Smooth muscle cell of the brain vasculature (primary cell): ENCODE measurements at regions not wholly inside any gene's neighbourhood (a gene's known extent, or its start where the extent isn't known, plus 50 kb on each side); places are given as distances from the start of the nearest gene placed in this dataset.
"Not testable (repeated sequence)": the region's sequence is repeated elsewhere in the genome, so short reads cannot be mapped to it uniquely, and the experiment has no call there.

Source experiments
- DNase-seq: peaks from one replicate; pipeline ENCODE4 v3.0.0-alpha.2; 2012; ENCODE audit warnings: low read depth, low spot score

GRCh38 chr21:35473496-35473895, 424.4 kb upstream of the RUNX1 start:
- no peak for DNase-seq

DNA sequence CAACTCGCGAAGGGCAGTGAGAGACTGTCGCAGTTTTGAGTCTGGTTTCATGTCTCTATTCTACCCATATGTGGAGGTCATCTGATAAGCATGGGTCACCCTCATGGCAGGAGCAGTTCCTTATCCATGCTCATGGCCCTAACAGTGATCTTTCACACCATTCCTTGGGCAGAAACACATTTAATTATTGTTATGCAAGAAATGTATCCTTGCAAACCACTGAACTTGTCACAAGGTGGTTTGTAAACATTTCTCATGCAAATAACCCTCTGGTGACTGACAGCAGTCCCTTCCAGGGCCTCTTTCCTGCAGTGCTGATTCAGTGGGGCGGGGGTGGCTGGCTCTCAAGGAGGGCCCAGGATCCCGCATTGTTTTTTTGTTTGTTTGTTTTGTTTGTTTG, 421.4 kb upstream of the RUNX1 start:
- DNase-seq: no peak

- no peak for DNase-seq
These were observed 420.4 kb upstream of the RUNX1 start for GRCh38 chr21:35469498-35469897.

DNA sequence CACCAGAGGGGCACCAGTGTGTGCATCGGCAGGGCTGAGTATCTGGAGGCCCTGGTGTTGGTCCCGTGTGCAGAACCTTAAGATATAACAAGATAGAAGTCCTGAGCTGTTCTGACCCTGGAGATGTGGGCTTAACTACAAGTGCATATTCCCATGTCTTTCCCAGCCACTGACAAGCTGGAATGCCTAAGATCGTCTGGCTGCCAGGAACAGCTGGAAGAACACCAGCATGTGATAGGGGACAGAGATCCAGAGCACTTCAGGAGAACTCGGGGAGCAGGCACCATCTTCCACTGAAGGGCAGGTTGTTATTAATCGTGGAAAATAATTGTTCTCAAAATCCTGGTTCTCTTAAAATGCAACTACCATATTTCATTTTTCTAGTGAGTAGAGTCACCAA, 419.9 kb upstream of the RUNX1 start:
- DNase-seq: no peak

DNA sequence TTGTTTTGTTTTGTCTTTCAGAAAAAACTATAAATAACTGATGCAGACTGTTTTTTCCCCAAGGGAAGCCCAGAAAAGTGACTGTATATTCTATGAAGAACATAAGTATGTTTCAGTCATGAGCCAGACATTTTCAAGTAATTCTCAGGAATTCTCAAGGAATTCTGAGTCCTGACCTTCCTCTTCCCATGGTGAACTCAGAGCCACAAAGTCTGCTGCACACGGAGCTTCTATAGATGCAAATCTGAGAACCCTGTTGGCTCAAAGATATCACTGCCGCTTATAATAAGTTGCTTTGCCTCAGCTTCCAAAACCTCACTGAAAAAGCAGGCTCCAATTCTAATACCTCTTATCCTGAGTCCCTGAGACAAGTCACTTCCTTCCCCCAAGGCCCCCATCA, 418.5 kb upstream of the RUNX1 start:
- no peak for DNase-seq

DNA sequence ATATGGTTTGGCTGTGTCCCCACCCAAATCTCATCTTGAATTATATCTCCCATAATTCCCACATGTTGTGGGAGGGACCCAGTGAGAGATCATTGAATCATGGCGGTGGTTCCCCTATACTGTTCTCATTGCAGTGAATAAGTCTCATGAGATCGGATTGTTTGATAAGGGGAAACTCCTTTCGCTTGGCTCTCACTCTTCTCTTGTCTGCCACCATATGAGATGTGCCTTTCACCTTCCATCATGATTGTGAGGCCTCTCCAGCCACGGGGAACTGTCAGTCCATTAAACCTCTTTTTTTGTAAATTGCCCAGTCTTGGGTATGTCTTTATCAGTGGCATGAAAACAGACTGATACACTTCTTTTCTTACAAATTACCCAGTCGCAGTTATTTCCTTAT, 417.6 kb upstream of the RUNX1 start:
- DNase-seq: not testable (repeated sequence)

GRCh38 chr21:35465741-35466140, 416.6 kb upstream of the RUNX1 start:
- DNase-seq: no peak

GRCh38 chr21:35461700-35462099, 412.6 kb upstream of the RUNX1 start:
- no peak for DNase-seq

- DNase-seq: no peak
These were observed 411.3 kb upstream of the RUNX1 start for GRCh38 chr21:35460441-35460840.

DNA sequence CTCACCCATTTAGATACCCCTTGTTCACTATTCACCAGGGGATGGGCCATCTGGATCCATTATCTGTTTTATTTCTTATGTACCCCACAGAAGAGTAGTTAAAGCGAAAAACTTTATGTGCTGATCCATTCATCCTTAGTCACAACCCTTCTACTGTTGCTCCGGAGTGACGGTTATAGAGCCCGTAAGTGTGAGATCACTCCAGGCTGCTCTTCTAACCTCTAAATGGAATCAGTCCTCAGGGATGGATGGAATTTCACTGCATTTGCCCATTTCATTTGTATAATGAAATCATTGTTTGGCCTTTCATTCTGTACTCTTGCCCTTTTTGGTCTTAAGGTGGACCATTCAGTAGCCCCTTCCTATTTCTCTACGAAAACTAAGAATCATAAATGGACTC, 409.3 kb upstream of the RUNX1 start:
- no peak for DNase-seq

DNA sequence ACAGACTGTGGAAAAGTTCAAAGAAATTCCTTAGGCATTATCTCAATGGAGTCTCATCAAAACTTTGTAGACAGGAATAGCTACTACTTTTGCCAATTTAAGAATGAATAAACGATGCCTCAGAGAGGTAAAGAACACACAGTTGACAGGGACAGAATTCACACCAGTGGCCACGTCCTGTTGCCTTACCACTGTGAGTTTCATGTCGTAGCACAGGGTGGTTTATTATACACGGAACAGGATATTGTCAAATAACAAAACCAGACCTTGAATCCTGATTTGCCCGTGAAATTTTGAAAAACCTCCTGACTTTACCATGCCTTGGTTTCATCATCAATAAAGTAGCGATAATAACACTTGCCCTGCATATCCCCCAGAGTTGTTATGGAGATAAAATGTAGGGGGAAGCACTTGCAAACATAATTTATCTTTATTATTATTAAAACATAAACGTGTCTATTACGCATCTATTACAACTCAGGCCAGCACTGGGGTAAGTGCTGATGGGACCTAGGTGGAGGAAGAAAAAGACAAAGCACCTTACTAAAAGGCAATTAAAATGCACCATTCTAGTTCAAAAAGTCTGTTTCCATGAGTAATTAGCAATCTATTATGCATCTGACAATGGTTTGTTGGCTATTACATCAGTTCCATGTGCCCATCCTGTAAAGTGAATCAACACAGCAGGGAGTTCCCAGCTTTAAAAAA, 408.1 kb upstream of the RUNX1 start:
- DNase-seq: no peak

DNA sequence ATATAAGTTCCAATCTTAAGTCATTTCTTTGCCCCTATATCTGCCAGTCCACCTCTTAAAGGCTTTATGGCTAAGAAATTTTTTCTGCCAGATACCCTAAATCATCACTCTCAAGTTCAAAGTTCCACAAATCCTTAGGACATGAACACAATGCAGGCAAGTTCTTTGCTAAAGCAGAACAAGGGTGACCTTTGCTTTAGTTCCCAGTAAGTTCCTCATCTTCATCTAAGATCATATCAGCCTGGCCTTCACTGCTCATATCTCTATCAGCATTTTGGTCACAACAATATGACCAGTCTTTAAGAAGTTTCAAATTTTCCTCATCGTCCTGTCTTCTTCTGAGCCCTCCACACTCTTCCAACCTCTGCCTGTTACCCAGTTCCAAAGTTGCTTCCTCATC, 402.2 kb upstream of the RUNX1 start:
- DNase-seq: no peak

DNA sequence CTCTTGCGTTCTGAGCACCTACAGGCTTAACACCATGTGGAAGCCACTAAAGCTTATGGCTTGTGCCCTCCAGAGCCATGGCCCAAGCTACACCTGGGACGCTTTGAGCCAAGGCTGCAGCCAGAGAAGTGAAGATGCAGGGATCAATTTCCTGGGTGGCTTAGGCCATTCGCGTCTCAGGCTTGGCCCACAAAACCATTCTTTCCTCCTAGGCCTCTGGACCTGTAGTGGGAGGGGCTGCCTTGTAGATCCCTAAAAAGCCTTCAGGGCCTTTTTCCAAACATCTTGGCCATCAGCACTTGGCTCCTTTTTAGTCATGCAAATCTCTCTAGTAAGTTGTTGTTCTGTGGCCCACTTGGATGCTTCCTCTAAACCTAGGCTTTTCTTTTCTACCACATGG, 401.7 kb upstream of the RUNX1 start:
- DNase-seq: no peak

- no peak for DNase-seq
These were observed 400.7 kb upstream of the RUNX1 start for GRCh38 chr21:35449846-35450245.

- DNase-seq: no peak
These were observed 399.9 kb upstream of the RUNX1 start for GRCh38 chr21:35448876-35449599.

DNA sequence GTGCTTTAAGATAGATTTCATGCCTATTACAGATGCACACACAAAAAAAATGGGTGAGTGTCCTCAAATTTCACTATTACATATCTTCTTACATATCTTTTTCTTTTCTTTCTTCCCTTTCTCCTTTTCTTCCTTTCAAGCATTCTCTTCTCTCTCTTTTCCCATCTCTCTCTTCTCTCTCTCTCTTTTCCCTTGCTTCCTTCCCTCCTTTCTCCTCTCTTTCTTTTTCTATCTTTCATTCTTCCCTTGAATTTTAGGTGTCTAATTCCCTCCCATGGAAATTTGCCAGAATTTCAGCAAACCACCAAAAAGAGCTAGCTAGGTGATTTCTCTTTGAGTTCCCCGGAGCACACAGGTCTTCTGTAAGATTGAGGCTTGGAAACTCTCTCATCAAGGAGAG, 395.3 kb upstream of the RUNX1 start:
- DNase-seq: no peak

GRCh38 chr21:35441868-35442582, 392.9 kb upstream of the RUNX1 start:
- DNase-seq: no peak

DNA sequence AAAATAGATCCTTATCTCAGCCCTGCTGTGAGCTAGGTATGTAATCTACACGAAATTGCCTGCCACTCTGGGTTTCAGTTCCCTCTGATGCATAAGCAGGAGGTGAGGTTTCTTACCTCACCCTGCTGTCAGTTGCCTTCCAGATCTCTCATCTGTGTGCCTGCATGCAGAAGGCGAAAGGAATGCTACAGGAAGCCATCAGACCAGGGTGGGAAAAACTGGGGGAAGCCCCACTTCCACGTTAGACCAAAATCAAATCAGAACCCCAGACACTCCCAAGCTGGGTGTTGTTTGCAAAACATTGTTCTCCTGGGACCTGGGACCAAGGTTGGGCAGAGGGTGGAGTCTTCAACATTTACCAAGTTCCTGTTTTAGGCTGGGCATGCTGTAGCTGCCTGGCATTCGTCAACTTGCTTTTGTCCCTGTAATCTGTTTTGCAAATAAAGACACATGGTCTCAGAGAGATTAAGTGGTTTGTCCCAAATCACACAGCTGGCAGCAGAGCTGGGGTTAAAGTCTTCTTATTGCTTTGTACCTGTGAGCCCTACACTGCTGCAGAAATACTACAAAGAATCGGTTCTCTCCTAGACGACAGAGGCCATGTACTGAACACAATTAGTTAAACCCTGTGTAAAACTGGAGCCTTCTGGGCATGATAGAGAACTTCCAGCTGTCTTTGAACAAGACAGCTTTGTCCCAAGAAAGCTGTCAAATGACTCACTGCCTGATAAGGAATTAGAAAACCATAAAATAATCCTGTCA, 389.7 kb upstream of the RUNX1 start:
- DNase-seq: no peak

- DNase-seq: no peak
These were observed 388.8 kb upstream of the RUNX1 start for GRCh38 chr21:35437941-35438340.

GRCh38 chr21:35436899-35437298, 387.8 kb upstream of the RUNX1 start:
- DNase-seq: no peak

- not testable (repeated sequence) for DNase-seq
These were observed 383.5 kb upstream of the RUNX1 start for GRCh38 chr21:35432601-35433000.

GRCh38 chr21:35430260-35430659, 381.2 kb upstream of the RUNX1 start:
- no peak for DNase-seq
